ENCODE measurements at regions not wholly inside any gene's neighbourhood (a gene's known extent, or its start where the extent isn't known, plus 50 kb on each side); places are given as distances from the start of the nearest gene placed in this dataset.

DNA sequence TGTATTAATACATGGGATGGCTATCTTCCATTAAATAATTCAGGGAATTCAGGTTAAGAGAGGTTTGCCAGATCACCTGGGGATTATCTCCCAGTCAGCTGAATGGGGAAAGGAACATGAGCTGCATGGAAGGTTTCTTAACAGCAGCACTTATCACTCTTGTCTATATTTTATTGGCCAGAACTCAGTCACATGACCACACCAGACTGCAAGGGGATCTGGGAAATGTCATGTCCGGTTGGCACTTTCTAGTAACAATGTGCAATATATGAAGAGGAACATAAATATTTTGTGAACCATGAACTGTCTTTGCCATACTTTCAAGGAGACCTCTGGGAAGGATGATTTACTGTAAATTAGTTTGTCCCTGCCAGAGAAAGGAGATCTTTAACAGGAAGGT lies 599.1 kb downstream of the SLC4A3 start:
- Histone ChIP-seq H3K36me3 (ENCODE audit: control insufficient read depth in 2 of 2, insufficient read depth in 1 of 2, low read length in 2 of 2) (no peaks in the 10 kb centered on the region), H3K27ac (ENCODE audit: extremely low read depth, low read depth, low read length) (no peak overlapping the region), H3K9me3 (ENCODE audit: control insufficient read depth, insufficient read depth, low read depth, low read length) (no peaks in the 10 kb centered on the region), H3K4me1 (ENCODE audit: control insufficient read depth, insufficient read depth, low read length) (no peaks in the 10 kb centered on the region; the same call in 1 of the 2 replicates), H3K4me3 (ENCODE audit: low read depth, low read length) (no peak overlapping the region)
- POLR2A ChIA-PET, result no interaction called here
- CTCF ChIA-PET, result no interaction called here
- TF ChIP-seq ZNF561 (tag by site-specific recombination; IDR thresholded peaks at IDR 0.05; ENCODE audit: borderline replicate concordance) (no peak), YY2 (tag by site-specific recombination; IDR thresholded peaks at IDR 0.05) (no peak), ZNF114 (tag by site-specific recombination; IDR thresholded peaks at IDR 0.05) (no peak), RBAK (tag by site-specific recombination; IDR thresholded peaks at IDR 0.05) (no peak), ZNF184 (tag by site-specific recombination; IDR thresholded peaks at IDR 0.05) (no peak), ZNF747 (tag by site-specific recombination; IDR thresholded peaks at IDR 0.05) (no peak), ZEB2 (tag by site-specific recombination; IDR thresholded peaks at IDR 0.05) (no peak), GFI1B (tag by site-specific recombination; IDR thresholded peaks at IDR 0.05) (no peak), ZNF791 (tag by site-specific recombination; IDR thresholded peaks at IDR 0.05) (no peak)

DNA sequence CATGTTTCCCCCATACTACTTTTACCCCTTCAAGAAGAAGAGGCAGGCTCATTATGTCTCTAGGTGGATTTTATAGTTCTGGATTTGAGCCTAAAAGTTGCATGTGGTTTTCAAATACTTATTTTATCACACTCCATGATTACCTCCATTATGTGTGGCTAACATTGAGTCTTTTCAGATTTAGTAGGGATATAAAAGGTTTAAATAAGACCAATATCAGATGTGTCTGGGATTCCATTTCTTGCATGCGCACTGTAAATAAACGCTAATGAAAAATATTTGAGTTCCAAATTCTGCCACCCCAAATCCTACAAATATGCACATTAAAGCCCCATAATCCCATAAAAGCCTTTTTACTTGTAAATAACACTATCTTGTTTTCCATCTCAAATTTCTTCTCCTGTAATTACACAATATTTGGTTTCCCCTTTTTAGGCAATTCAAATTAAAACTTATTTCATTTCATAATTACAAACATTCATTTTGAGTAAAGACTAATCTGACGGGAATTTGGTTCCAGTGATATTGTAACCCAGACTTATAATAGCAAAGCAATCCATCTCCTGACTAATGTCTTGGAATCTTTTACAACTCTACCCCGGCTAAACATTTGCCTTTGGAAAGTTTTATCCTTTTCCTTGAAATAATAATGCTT lies 600.0 kb downstream of the SLC4A3 start:
- POLR2A ChIA-PET, result no interaction called here
- Histone ChIP-seq H3K4me1 (ENCODE audit: control insufficient read depth, insufficient read depth, low read length) (no peaks in the 10 kb centered on the region; the same call in 1 of the 2 replicates), H3K27ac (ENCODE audit: extremely low read depth, low read depth, low read length) (no peak overlapping the region), H3K9me3 (ENCODE audit: control insufficient read depth, insufficient read depth, low read depth, low read length) (no peaks in the 10 kb centered on the region), H3K4me3 (ENCODE audit: low read depth, low read length) (no peak overlapping the region), H3K36me3 (ENCODE audit: control insufficient read depth in 2 of 2, insufficient read depth in 1 of 2, low read length in 2 of 2) (no peaks in the 10 kb centered on the region)
- no peak for TF ChIP-seq HOXC10 (CRISPR knock-in tag; IDR thresholded peaks at IDR 0.05)
- 0 out of 2 replicates have a peak, but pooled peaks have one; percentile 35 for TF ChIP-seq BCL11B (tag by site-specific recombination; IDR thresholded peaks at IDR 0.05; ENCODE audit: low read depth)
- TF ChIP-seq, protein P1, sequence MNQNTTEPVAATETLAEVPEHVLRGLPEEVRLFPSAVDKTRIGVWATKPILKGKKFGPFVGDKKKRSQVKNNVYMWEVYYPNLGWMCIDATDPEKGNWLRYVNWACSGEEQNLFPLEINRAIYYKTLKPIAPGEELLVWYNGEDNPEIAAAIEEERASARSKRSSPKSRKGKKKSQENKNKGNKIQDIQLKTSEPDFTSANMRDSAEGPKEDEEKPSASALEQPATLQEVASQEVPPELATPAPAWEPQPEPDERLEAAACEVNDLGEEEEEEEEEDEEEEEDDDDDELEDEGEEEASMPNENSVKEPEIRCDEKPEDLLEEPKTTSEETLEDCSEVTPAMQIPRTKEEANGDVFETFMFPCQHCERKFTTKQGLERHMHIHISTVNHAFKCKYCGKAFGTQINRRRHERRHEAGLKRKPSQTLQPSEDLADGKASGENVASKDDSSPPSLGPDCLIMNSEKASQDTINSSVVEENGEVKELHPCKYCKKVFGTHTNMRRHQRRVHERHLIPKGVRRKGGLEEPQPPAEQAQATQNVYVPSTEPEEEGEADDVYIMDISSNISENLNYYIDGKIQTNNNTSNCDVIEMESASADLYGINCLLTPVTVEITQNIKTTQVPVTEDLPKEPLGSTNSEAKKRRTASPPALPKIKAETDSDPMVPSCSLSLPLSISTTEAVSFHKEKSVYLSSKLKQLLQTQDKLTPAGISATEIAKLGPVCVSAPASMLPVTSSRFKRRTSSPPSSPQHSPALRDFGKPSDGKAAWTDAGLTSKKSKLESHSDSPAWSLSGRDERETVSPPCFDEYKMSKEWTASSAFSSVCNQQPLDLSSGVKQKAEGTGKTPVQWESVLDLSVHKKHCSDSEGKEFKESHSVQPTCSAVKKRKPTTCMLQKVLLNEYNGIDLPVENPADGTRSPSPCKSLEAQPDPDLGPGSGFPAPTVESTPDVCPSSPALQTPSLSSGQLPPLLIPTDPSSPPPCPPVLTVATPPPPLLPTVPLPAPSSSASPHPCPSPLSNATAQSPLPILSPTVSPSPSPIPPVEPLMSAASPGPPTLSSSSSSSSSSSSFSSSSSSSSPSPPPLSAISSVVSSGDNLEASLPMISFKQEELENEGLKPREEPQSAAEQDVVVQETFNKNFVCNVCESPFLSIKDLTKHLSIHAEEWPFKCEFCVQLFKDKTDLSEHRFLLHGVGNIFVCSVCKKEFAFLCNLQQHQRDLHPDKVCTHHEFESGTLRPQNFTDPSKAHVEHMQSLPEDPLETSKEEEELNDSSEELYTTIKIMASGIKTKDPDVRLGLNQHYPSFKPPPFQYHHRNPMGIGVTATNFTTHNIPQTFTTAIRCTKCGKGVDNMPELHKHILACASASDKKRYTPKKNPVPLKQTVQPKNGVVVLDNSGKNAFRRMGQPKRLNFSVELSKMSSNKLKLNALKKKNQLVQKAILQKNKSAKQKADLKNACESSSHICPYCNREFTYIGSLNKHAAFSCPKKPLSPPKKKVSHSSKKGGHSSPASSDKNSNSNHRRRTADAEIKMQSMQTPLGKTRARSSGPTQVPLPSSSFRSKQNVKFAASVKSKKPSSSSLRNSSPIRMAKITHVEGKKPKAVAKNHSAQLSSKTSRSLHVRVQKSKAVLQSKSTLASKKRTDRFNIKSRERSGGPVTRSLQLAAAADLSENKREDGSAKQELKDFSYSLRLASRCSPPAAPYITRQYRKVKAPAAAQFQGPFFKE (tag by site-specific recombination; IDR thresholded peaks at IDR 0.05; ENCODE audit: borderline replicate concordance), result no peak
- TF ChIP-seq GFI1B (tag by site-specific recombination; IDR thresholded peaks at IDR 0.05), result no peak
- no peak for TF ChIP-seq ZNF416 (tag by site-specific recombination; IDR thresholded peaks at IDR 0.05)
- TF ChIP-seq ZNF596 (tag by site-specific recombination; IDR thresholded peaks at IDR 0.05), result no peak
- no peak for TF ChIP-seq ZNF558 (tag by site-specific recombination; IDR thresholded peaks at IDR 0.05)
- CTCF ChIA-PET, result interaction anchor here (0.6 kb wide), 1 partner anchor 718 kb away, joined by 3 read pairs; no protein-coding TSS in a partner anchor

DNA sequence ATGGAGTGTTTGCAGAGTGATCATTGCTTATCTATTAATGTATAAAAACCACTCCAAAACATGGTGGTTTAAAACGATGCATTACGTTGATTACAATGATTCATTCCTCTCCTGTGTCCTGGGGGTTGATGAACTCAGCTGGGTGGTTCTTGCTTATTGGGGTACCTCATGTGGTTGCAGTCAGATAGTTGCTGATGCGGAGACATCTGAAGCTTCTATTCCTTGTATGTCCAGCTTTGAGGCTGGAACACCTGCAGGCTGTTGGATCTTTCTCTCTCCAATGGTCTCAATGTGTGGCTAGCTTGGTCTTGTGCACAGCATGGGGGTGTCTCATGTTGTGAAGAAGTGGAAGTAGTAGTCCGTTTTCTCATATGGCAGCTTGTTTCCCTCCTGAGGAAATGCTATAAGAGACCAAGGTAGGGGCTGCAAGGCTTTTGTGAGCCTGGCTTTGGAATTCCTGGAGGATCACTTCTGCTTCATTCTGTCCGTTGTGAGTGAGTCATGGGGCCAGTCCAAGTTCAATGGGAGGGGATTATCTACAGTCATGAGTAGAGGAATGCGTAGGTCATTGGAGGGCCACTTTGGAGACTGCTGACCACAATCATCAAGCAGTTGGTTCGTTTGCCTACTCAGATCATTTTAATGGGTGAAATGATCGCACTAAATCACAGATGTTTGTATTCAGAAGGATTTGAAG lies 601.0 kb downstream of the SLC4A3 start:
- ChIA-PET CTCF (no interaction called here), POLR2A (no interaction called here)
- Histone ChIP-seq H3K27ac (ENCODE audit: extremely low read depth, low read depth, low read length) (no peak overlapping the region; the same call in 1 of the 2 replicates), H3K36me3 (ENCODE audit: control insufficient read depth in 2 of 2, insufficient read depth in 1 of 2, low read length in 2 of 2) (no peaks in the 10 kb centered on the region), H3K4me1 (ENCODE audit: control insufficient read depth, insufficient read depth, low read length) (no peaks in the 10 kb centered on the region; the same call in 1 of the 2 replicates), H3K4me3 (ENCODE audit: low read depth, low read length) (no peak overlapping the region), H3K9me3 (ENCODE audit: control insufficient read depth, insufficient read depth, low read depth, low read length) (no peaks in the 10 kb centered on the region)
- TF ChIP-seq, protein P2, sequence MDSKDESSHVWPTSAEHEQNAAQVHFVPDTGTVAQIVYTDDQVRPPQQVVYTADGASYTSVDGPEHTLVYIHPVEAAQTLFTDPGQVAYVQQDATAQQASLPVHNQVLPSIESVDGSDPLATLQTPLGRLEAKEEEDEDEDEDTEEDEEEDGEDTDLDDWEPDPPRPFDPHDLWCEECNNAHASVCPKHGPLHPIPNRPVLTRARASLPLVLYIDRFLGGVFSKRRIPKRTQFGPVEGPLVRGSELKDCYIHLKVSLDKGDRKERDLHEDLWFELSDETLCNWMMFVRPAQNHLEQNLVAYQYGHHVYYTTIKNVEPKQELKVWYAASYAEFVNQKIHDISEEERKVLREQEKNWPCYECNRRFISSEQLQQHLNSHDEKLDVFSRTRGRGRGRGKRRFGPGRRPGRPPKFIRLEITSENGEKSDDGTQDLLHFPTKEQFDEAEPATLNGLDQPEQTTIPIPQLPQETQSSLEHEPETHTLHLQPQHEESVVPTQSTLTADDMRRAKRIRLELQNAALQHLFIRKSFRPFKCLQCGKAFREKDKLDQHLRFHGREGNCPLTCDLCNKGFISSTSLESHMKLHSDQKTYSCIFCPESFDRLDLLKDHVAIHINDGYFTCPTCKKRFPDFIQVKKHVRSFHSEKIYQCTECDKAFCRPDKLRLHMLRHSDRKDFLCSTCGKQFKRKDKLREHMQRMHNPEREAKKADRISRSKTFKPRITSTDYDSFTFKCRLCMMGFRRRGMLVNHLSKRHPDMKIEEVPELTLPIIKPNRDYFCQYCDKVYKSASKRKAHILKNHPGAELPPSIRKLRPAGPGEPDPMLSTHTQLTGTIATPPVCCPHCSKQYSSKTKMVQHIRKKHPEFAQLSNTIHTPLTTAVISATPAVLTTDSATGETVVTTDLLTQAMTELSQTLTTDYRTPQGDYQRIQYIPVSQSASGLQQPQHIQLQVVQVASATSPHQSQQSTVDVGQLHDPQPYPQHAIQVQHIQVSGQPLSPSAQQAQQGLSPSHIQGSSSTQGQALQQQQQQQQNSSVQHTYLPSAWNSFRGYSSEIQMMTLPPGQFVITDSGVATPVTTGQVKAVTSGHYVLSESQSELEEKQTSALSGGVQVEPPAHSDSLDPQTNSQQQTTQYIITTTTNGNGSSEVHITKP (tag by site-specific recombination; IDR thresholded peaks at IDR 0.05), result peak; percentile 73
- TF ChIP-seq, protein P3, sequence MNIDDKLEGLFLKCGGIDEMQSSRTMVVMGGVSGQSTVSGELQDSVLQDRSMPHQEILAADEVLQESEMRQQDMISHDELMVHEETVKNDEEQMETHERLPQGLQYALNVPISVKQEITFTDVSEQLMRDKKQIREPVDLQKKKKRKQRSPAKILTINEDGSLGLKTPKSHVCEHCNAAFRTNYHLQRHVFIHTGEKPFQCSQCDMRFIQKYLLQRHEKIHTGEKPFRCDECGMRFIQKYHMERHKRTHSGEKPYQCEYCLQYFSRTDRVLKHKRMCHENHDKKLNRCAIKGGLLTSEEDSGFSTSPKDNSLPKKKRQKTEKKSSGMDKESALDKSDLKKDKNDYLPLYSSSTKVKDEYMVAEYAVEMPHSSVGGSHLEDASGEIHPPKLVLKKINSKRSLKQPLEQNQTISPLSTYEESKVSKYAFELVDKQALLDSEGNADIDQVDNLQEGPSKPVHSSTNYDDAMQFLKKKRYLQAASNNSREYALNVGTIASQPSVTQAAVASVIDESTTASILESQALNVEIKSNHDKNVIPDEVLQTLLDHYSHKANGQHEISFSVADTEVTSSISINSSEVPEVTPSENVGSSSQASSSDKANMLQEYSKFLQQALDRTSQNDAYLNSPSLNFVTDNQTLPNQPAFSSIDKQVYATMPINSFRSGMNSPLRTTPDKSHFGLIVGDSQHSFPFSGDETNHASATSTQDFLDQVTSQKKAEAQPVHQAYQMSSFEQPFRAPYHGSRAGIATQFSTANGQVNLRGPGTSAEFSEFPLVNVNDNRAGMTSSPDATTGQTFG (tag by site-specific recombination; IDR thresholded peaks at IDR 0.05; ENCODE audit: borderline replicate concordance), result no peak
